Endothelial cell of umbilical vein (primary cell): ENCODE measurements at regions not wholly inside any gene's neighbourhood (a gene's known extent, or its start where the extent isn't known, plus 50 kb on each side); places are given as distances from the start of the nearest gene placed in this dataset.

ENCODE experiments used
- EZH2 ChIP-seq: IDR thresholded peaks from 2 replicates; pipeline ENCODE4 v1.6.1; 2012; ENCODE audit warnings: borderline replicate concordance, low read depth, mild to moderate bottlenecking, moderate library complexity, low read length, inconsistent platforms; ENCODE audit not compliant: severe bottlenecking
- FOS ChIP-seq: IDR thresholded peaks from 2 replicates; pipeline ENCODE4 v1.6.1; 2011; ENCODE audit warnings: mild to moderate bottlenecking, low read length, moderate library complexity, borderline replicate concordance; ENCODE audit not compliant: insufficient read depth
- GATA2 ChIP-seq: IDR thresholded peaks from 2 replicates; pipeline ENCODE4 v1.7.0; 2011; ENCODE audit warnings: low read depth, mild to moderate bottlenecking, moderate library complexity, mixed read lengths, low read length; ENCODE audit not compliant: insufficient read length, insufficient read depth
- JUN ChIP-seq: IDR thresholded peaks from 2 replicates; pipeline ENCODE4 v1.6.1; 2011; ENCODE audit warnings: borderline replicate concordance, low read depth; ENCODE audit not compliant: insufficient read length, insufficient read depth
- MYC ChIP-seq: IDR thresholded peaks from one replicate; pipeline ENCODE4 v1.6.1; 2011; ENCODE audit warnings: mild to moderate bottlenecking, low read depth, low read length
- POLR2A ChIP-seq: IDR thresholded peaks from 2 replicates; pipeline ENCODE4 v1.6.1; 2012; ENCODE audit warnings: low read depth, mild to moderate bottlenecking, control low read depth, low read length
- POLR2AphosphoS5 ChIP-seq: IDR thresholded peaks from 2 replicates; pipeline ENCODE4 v1.6.1; 2012; ENCODE audit warnings: low read depth, mild to moderate bottlenecking, control low read depth, low read length, moderate library complexity; ENCODE audit not compliant: insufficient read depth
- TF ChIP-seq, protein P1 (sequence below), 2 donors: IDR thresholded peaks; 1 replicate in 1 of 2; 2 replicates in 1 of 2; pipeline ENCODE4 v1.5.1; 2011; ENCODE audit warnings: low read length in 2 of 2, mild to moderate bottlenecking in 2 of 2, moderate library complexity in 2 of 2, control low read depth in 1 of 2, inconsistent platforms in 1 of 2, low read depth in 1 of 2; ENCODE audit not compliant: insufficient read depth in 1 of 2; ENCODE audit errors: extremely low read depth in 1 of 2
- TF ChIP-seq, protein P2 (sequence below): IDR thresholded peaks from 2 replicates; pipeline ENCODE4 v1.6.1; 2011; ENCODE audit not compliant: insufficient read depth, insufficient read length

DNA sequence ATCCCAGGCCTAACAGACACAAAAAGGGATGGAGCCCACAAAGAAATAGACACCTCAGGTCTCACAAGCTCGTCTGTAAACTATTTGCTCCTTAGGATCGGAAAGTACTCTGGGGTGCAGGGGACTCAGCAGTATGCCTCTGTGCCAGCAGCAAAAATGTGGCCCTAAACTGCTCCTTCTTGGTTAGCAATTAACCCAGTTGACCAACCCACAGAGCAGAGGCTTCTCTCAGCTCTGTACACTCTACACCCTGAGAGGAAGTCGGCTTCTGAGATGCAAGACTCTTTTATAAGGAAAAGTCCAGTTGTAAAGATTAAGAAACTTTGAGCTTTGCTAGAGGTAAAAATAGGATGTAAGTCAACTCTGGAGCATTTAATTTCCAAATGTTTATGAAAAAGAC, 156.3 kb upstream of the PRSS58 start:
- TF ChIP-seq, protein P1, sequence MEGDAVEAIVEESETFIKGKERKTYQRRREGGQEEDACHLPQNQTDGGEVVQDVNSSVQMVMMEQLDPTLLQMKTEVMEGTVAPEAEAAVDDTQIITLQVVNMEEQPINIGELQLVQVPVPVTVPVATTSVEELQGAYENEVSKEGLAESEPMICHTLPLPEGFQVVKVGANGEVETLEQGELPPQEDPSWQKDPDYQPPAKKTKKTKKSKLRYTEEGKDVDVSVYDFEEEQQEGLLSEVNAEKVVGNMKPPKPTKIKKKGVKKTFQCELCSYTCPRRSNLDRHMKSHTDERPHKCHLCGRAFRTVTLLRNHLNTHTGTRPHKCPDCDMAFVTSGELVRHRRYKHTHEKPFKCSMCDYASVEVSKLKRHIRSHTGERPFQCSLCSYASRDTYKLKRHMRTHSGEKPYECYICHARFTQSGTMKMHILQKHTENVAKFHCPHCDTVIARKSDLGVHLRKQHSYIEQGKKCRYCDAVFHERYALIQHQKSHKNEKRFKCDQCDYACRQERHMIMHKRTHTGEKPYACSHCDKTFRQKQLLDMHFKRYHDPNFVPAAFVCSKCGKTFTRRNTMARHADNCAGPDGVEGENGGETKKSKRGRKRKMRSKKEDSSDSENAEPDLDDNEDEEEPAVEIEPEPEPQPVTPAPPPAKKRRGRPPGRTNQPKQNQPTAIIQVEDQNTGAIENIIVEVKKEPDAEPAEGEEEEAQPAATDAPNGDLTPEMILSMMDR (IDR thresholded peaks at IDR 0.05; ENCODE audit: extremely low read depth in 1 of 2, insufficient read depth in 1 of 2, low read depth in 1 of 2, low read length in 2 of 2): no peak
- TF ChIP-seq POLR2AphosphoS5 (no peak), POLR2A (no peak), EZH2 (no peak), JUN (no peak), GATA2 (no peak), MYC (no peak), FOS (no peak)
- TF ChIP-seq, protein P2, sequence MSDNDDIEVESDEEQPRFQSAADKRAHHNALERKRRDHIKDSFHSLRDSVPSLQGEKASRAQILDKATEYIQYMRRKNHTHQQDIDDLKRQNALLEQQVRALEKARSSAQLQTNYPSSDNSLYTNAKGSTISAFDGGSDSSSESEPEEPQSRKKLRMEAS: no peak
